ENCODE measurements at regions not wholly inside any gene's neighbourhood (a gene's known extent, or its start where the extent isn't known, plus 50 kb on each side); places are given as distances from the start of the nearest gene placed in this dataset.

- TF ChIP-seq EP300 (IDR thresholded peaks at IDR 0.05; ENCODE audit: low read depth) = no peak
- no peak for TF ChIP-seq POLR2AphosphoS5 (IDR thresholded peaks at IDR 0.05)
- no peak for TF ChIP-seq POLR2A (IDR thresholded peaks at IDR 0.05)
- no peak for TF ChIP-seq CTCF (IDR thresholded peaks at IDR 0.05)
- no peak for DNase-seq
- Histone ChIP-seq H3K27me3 (no peaks in the 10 kb centered on the region), H3K4me3 (no peak overlapping the region), H3K9me3 (no peaks in the 10 kb centered on the region), H3K4me1 (no peaks in the 10 kb centered on the region), H3K36me3 (no peaks in the 10 kb centered on the region), H3K27ac (no peak overlapping the region)
- in situ Hi-C loops (cut with MboI; ENCODE audit: low pct_ligation_motif_present in 1 of 4, low pct_unique_long_range_greater_than_20kb in 1 of 4, low sequenced_read_pairs in 3 of 4) (no loop called here), intact Hi-C loops (cut with DNase I; ENCODE audit: low total_unique reads) (no loop called here)
These were observed 735.1 kb upstream of the CCDC54 start for GRCh38 chr3:106642161-106642560.

GRCh38 chr3:106643684-106644161 lies 733.5 kb upstream of the CCDC54 start:
- TF ChIP-seq POLR2A (IDR thresholded peaks at IDR 0.05) (no peak), CTCF (IDR thresholded peaks at IDR 0.05) (no peak), POLR2AphosphoS5 (IDR thresholded peaks at IDR 0.05) (no peak), EP300 (IDR thresholded peaks at IDR 0.05; ENCODE audit: low read depth) (no peak)
- no peaks in the 10 kb centered on the region for H3K36me3 ChIP-seq
- intact Hi-C loops (cut with DNase I; ENCODE audit: low total_unique reads) (no loop called here), in situ Hi-C loops (cut with MboI; ENCODE audit: low pct_ligation_motif_present in 1 of 4, low pct_unique_long_range_greater_than_20kb in 1 of 4, low sequenced_read_pairs in 3 of 4) (no loop called here)
- H3K4me1 ChIP-seq = no peaks in the 10 kb centered on the region
- no peaks in the 10 kb centered on the region for H3K9me3 ChIP-seq
- WGBS, 2 donors (ENCODE audit: low coverage in 1 of 2) = 96% methylated on average over 26 of the region's 33 CpGs; no CpG with 5 or more reads in 1 of the 2 donors
- no peak for DNase-seq
- H3K4me3 ChIP-seq = no peak overlapping the region
- H3K27ac ChIP-seq = no peak overlapping the region
- H3K27me3 ChIP-seq = no peaks in the 10 kb centered on the region

- Histone ChIP-seq H3K9me3 (no peaks in the 10 kb centered on the region), H3K36me3 (no peaks in the 10 kb centered on the region), H3K27me3 (no peaks in the 10 kb centered on the region), H3K27ac (no peak overlapping the region), H3K4me3 (no peak overlapping the region), H3K4me1 (no peaks in the 10 kb centered on the region)
- no peak for TF ChIP-seq EP300 (IDR thresholded peaks at IDR 0.05; ENCODE audit: low read depth)
- TF ChIP-seq POLR2A (IDR thresholded peaks at IDR 0.05) = no peak
- TF ChIP-seq CTCF (IDR thresholded peaks at IDR 0.05) = no peak
- no peak for TF ChIP-seq POLR2AphosphoS5 (IDR thresholded peaks at IDR 0.05)
- 56 to 75% methylated on average over 2 of the region's 2 CpGs for WGBS, 2 donors (ENCODE audit: low coverage in 1 of 2)
- no peak for DNase-seq
- intact Hi-C loops (cut with DNase I; ENCODE audit: low total_unique reads) (no loop called here), in situ Hi-C loops (cut with MboI; ENCODE audit: low pct_ligation_motif_present in 1 of 4, low pct_unique_long_range_greater_than_20kb in 1 of 4, low sequenced_read_pairs in 3 of 4) (no loop called here)
These were observed 703.2 kb upstream of the CCDC54 start for GRCh38 chr3:106673926-106674569.

GRCh38 chr3:106675451-106675850 lies 701.8 kb upstream of the CCDC54 start:
- Histone ChIP-seq H3K36me3 (no peaks in the 10 kb centered on the region), H3K27me3 (no peaks in the 10 kb centered on the region), H3K9me3 (no peaks in the 10 kb centered on the region), H3K27ac (no peak overlapping the region), H3K4me1 (no peaks in the 10 kb centered on the region), H3K4me3 (no peak overlapping the region)
- 70 to 73% methylated on average over 2 of the region's 2 CpGs for WGBS, 2 donors (ENCODE audit: low coverage in 1 of 2)
- TF ChIP-seq POLR2A (IDR thresholded peaks at IDR 0.05) (no peak), CTCF (IDR thresholded peaks at IDR 0.05) (no peak), POLR2AphosphoS5 (IDR thresholded peaks at IDR 0.05) (no peak), EP300 (IDR thresholded peaks at IDR 0.05; ENCODE audit: low read depth) (no peak)
- no peak for DNase-seq
- in situ Hi-C loops (cut with MboI; ENCODE audit: low pct_ligation_motif_present in 1 of 4, low pct_unique_long_range_greater_than_20kb in 1 of 4, low sequenced_read_pairs in 3 of 4) (no loop called here), intact Hi-C loops (cut with DNase I; ENCODE audit: low total_unique reads) (no loop called here)

Data from transverse colon (tissue), 4 donors.